Left lobe of liver (tissue), 2 donors: ENCODE measurements at regions not wholly inside any gene's neighbourhood (a gene's known extent, or its start where the extent isn't known, plus 50 kb on each side); places are given as distances from the start of the nearest gene placed in this dataset.
A peak's percentile ranks its signal among the peaks of the same experiment; 100 is the strongest.

Experiments
- ATAC-seq: fragments of 200-7000 bp; cut with Tn5 transposase; one replicate; pipeline ENCODE4 v1.9.1; 2020; ENCODE audit warnings: mild to moderate bottlenecking, moderate library complexity
- DNase-seq: peaks from one replicate; pipeline ENCODE4 v3.0.0-alpha.2; 2020; ENCODE audit warnings: low spot score
- donor health status: DM: no; HTN: no; CAD: no; lungs with moderate emphysema.
- donor health status: DM: no; HTN: yes; CAD: no.

DNA sequence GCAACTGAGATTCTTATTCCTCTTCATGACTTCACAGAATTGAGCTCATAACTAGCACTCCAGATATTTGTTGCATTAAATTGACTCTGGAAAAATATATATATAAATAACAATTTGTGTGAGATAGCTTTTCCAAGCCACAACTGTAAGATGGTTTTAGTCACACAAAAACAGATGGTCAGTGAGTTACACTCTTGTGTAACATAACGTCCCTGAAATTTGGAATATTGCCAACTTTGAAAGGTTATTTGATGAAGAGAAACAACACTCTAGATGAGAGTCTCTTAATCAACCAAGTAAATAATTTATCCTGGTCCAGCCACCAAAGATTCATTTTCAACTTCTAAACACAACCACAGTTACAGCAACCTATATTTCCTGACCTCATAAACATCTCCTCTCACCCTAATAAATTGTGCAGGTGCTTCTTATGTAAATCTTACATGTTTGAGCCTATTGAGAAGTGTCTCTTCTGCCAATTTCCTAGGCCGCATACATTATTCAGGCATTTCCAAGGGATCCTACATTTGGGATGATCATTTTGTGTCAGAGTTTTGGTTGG, 84.9 kb upstream of the ACP3 start:
- no peak for ATAC-seq

DNA sequence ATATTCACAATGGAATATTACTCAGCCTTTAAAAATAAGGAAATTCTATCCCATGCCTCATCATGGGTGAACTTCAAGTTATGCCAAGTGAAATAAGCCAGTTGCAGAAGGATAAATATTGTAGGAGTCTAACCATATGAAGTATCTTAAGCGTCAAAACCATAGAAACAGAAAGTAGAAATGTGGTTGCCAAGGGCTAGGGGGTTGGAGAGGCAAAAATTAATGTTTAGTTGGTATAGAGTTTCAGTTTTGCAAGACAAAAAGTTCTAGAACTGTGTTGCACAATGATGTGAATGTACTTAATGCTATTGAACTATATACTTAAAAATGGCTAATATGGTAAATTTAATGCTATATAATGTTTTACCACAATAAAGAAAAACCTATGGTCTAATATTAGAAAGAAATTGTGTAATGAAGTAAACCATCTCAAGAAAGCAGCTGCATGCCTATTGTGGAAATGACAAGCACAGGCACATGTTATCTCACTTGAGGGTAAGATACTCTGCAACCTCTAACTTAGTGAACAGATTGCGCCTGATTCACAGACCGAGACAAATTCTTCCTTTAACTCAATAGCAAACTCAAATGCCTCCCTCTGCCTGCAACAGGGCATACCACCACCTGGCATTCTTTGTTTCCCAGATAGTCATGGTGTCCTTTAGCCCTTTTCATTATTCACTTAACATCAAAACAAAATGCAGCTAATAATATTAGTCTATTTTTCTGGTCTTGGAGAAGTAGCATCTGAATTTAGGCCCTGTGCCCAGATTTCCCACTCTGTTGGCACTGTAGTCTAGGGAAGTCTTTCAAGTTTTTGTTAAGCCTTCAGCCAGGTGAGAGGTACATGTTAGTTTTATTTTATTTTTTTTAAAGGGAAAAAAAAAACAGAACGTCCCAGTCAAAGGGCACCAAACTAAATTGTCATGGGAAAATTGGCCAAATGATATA, 80.2 kb upstream of the ACP3 start:
- no peak for ATAC-seq
- no peak for DNase-seq

More for the DNA sequence above, 84.9 kb upstream of the ACP3 start:
- DNase-seq = no peak

DNA sequence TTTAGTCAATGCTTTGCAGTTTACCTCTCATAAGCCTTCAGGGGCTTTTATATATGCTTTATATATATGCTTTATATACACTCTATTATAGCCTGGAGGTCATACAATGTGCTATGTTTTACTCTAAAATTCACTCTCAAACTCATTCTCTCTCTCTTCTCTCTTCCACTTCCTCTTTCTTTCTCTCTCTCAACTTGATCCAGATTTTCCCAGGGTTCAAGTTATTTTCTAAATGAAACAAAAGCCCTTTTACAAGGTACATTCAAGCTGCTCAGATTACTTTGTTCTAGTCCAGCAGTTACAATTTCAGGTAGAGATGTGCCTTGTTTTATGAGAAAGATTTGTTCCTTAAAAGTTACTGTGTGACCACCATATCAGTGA, 79.6 kb upstream of the ACP3 start:
- no peak for ATAC-seq
- DNase-seq = no peak

DNA sequence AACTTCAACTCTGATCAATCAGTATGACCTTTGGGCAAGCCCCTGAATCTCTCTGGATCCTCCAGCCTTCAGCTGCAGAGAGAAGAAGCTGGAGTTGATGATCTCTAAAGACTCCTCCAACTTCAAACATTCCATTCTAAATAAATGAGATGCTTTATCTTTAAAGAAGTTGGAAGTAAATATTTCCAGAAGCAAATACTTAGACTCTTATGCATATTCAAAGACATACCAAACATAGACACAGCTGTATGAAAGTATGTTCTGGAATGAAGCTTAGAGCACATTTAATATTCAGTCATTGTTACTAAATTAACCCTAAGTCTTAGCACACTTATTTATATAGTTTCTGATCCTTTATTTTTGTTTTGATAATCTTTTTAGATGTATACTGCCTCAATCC, 77.6 kb upstream of the ACP3 start:
- DNase-seq (no peak), ATAC-seq (no peak)

DNA sequence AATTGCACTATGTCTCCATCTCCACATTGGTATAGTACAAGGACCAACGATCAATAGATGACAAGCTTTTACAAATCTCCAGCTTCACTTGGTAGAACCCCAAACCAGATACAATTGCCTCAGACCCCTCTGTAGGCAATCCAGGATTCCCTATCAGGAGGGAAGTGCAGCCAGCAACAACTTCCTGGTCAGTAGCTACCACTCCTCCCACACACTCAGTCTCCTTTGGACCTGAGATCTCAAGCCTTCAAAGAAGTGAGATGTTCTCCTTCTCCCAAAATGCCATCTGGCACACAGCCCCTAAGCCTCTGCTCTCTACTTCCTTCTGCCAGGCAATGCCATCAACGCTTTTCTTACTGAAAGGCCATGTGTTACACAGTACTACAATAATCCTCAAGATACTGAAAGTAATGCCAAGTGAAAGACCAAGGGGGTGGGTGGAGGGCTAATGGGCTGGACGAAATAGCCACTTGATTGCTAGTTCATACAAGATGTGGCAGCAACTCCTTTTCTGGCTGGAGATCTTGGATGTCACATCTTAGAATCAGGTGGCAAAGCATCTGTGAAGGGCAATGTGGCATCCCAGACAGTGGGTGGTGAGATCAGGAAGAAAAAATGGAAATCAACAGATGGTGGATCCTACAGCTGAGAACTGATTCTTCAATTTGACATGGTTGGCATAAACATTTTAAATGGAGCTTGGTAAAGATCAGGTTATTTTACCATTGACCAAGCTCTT, 75.3 kb upstream of the ACP3 start:
- ATAC-seq = no peak

DNA sequence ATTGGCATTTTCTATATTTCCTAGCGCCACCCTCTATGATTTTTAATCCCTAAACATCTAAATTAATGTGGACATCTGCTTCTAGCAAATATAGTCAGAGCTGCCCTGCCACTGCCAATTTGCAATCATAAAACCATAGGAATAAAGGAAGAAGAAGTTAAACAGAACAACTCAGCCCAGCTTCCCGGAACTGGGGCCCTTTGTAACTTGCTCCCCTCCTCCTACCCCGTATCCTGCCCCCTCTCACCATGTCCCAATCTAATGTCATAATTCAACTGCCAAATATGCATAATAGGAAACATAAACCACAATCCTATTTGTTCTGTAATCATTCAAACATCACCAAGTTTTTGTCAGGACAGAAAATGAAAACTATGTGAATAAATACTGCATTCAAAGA, 74.4 kb upstream of the ACP3 start:
- DNase-seq = no peak
- ATAC-seq = no peak

More for the DNA sequence above, 75.3 kb upstream of the ACP3 start:
- no peak for DNase-seq

DNA sequence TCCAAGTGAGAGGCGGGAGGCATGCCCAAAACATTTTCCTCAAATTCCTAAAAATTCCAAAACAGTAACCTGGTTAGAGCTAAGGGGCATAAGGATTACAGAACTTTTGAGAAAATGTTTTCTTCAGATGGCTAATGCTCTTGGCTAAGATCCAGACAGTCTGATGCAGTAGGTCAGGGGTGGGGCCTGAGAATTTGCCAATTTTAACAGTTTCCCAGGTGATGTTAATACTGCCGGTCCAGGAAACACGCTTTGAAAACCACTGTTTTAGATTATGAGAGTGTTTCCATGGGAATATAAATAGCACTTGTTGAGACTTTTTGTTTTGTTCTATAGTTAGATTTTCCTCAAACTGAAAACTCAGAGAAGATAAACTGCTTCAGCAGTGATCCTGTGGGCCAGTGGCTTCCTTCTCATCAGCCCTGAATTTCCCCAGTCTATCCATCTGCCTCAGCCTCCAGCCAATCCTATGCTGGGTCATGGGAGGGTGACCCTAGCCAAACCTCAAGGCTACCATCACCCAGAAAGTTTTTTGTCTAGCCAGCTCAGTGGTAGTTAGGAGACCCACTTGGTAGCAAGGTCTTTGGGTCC, 71.6 kb upstream of the ACP3 start:
- no peak for ATAC-seq
- no peak for DNase-seq

DNA sequence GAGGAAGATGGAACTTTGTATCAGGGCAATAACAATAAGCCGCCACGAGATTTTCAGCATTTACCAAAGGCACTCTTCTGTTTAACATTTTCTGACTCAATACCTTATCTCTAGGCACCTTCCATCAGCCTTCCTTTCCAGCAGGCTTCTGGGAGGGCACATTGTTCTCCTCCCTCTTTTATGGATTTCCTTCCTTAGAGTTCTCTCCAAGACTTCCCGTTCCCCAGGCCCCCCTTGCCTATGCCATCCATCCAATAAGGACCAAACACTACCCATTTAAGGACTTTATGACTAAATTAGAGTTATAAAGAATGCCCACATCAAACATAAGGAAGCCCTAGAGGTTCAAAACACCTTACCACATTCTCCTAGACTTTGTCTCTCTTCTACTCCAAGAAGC, 71.0 kb upstream of the ACP3 start:
- ATAC-seq (no peak), DNase-seq (no peak)

DNA sequence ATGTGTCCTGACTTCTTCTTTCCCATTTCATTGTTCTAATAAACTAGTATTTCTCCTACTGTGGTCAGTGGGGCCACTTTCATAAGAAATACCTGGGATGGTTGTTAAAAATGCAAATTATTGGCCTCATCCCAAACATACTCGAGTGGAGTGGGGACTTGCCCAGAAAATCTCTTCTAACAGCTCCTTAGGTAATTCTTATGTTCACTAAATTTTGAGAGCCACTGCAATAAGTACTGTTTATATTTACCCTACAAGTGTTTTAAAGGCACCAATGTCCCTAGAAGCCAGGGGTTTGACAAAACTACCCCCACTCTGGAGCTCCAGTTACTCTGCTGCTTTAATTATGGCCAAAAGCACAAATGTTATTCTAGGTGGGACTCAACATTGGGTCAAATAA, 70.0 kb upstream of the ACP3 start:
- ATAC-seq (no peak), DNase-seq (no peak)

DNA sequence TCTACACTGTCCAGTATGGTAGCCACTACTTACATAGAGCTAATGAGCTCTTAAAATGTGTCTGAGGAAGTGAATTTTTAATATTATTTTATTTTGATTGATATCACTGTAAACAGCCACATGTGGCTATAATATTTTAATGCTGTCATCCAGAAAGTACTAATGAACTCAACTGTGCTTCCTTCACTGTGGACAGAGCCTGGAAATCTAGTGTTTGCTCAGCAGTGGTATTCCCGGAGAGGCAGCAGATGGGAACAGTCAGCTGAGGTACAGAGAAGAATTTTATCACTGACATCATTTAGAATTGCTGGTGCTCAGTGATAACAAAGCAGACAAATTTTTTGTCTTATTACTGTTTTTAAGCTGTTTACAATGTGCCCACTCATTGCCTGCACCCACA, 68.7 kb upstream of the ACP3 start:
- ATAC-seq = no peak
- DNase-seq = no peak

DNA sequence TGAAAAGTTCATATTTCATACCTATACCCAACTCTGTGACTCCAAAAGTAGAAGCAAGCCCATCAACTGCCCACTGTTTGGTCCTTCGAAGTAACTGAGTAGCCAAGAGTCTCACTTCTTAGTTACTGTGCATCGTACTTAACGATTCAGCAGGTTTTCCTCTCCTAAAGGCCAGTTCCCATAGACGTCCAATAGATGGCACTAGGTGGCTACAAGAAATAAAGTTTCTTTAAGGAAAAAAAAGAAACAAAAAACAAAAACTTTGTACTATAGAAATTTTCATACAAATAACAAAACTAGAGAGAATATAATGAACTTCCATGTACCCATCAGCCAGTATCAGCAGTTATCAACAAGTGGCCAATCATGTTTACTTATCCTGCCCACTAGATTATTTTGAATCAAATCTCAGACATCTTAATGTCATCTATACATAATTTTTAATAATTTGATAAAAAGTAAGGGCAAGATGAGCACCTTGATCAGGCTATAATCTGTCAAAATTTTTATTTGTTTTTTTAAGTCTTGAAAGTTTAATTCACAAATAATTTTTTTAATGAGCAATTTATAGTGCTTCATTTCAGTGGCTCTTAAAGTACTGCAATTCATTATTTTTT, 63.8 kb upstream of the ACP3 start:
- ATAC-seq = peak; percentile 84
- DNase-seq = no peak

DNA sequence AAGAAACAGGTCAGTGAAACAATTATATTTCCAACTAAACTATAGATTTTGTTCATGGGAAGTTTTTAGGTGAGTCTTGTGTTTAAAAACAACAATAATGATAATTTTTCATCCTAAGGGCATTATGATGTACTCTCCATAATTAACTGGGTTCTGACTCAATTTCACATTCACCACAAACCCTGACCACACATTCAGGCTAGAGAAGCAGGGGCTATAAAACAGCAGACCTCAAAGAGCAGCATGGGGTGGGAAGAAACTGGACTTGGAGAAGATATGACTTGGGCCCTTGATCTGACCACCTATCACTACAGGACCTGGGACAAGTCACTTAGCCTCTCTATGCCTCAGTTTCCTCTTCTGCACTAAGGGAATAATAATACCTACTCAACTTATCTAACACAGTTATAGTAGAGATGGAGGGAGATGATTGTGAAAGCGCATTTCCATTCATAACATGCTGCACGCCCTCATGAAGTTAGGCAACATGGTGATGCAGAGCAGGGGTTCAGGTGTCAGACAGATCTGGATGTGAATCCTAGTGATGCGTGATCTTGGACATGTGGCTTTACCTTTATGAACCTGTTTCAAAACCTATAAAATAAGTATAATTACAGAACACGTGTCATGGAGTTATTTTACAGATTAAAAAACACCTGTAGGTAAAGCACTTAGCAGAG, 63.0 kb upstream of the ACP3 start:
- no peak for ATAC-seq

DNA sequence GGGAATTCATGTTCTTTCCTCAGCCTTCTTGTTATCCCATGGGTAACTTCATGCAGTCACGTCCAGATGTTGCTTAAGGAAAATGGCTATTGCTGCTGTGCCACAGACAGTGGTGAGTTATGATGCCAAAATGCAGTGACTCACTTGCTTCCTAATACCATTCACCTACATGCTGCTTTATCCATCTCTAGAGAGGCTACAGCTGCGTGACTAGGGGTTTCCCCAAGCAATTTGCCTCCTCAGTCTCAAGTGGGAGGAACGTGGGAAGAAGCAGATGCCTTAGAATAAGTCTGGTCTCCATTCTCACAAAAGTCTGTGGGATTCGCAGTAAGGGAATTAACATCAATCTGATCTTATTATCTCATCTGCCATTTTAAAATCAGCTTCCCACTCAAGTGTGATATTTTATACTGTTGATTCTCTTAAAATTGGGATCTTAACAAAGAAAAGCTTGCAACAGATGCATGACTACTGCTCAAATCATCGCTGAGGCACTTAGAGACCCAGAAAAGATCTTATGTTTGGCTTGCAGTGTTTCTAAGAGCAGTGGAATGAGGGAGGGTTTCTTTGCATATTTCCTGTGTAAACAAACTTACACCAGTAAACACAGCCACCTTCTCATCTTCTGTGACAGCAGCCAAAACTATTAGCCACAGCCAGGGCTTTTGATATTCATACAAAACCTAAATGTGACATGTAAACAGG, 62.0 kb upstream of the ACP3 start:
- ATAC-seq = no peak

More for the DNA sequence above, 63.0 kb upstream of the ACP3 start:
- DNase-seq = no peak

DNA sequence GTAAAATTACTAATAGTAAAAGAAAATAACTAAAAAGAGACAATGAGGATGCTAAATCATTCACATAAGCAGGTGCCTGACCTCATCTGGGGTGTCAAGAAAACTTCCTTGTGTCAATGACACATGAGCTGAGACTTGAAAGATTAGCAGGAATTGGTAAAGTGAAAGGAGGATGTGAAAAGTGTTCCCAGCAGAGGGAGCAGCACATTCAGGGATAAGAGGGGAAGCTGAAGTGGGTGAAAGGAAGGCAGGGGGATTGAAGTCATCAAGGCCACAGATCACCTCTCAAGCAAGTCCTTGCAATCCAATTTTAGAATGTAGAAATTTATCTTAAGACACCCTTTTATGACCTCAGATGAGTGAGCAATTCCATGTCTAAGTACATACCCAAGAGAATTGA, 60.2 kb upstream of the ACP3 start:
- no peak for ATAC-seq

More for the DNA sequence above, 62.0 kb upstream of the ACP3 start:
- DNase-seq = no peak

DNA sequence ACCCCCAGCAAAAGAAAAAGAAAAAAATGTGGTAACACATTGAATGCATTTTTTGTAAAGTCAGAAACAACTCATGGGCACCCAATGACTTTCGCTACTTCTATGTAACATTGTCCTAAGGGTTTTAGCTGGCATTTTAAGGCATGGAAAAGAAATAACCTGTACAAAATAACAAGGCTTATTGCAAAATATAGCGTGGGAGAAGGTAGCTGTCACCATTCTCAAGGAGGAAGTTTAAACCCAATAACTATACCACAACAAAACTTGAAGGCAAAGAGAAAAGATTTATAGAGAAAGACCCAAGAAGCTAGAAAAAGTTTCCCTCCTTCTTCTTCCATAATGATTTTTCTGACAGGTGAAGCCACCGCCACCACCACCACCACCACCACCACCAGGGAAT, 55.7 kb upstream of the ACP3 start:
- DNase-seq = no peak
- ATAC-seq = no peak

More for the DNA sequence above, 60.2 kb upstream of the ACP3 start:
- no peak for DNase-seq

DNA sequence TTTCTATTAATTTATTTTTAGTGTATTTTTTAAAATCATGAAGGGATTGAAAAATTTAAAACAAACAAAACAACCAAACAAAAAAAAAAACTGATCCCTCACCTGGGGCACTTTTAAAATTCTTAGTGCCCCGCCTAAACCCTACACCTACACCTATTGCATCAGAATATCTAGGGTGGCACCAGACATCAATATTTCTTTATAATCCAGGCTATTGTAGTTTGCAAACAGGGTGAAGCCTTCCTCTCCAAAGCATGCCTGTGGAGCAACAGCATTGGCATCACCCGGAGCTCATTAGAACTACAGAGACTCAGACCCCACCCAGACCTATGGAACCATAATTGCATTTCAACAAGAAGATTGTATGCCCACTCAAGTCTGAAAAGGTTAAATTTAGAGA, 54.9 kb upstream of the ACP3 start:
- no peak for DNase-seq

DNA sequence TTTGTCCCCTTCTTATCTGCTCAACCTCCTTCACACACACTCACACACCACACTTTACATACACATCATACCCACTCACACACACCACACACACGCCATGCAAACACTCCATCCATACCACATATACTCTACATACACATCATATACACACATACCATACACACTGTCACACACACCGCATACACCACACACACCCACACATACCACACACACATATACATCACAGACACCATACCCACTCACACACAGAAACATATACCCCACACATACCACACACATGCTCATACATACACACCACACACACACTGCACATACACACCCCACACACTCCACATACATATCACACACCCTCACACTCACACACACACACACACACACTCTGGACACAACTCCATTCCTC, 54.3 kb upstream of the ACP3 start:
- ATAC-seq = no peak
- DNase-seq = no peak

More for the DNA sequence above, 54.9 kb upstream of the ACP3 start:
- ATAC-seq = no peak

DNA sequence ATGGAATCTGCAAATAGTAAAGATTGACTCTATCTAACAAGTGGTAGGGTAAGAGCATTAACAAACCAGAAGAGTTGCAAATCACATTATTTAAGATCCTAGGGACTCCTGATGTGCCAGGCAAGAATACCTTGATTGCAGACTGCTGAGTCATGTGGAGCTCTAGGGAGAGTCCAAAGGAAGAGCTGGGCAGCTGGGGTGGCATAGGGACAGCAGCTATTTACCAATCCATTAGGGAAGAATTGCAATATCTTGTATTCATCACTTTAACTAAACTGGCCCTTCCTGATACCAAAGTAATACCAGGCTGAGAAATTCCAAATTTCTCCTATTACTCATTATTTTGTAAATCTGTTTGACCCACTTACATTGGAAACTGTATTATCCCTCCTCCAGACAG, 52.2 kb upstream of the ACP3 start:
- DNase-seq (no peak), ATAC-seq (no peak)

DNA sequence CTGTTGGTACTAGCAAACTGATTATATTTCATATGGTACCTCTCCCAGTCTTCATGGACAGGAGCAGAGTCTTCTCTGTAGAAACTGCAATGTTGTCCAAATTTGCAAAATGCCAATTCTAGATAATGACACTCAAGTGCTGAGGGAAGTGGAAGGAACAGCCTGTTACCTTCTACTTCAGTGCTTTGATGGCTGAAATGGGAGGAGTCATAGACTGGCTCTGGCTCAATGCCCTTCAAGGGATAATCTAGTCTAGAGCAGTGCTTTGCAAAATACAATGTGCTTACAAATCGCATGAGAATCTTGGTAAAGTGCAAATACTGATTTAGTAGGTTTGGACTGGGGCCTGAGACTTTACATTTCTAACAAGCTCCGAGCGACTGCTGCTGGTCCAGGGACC, 51.7 kb upstream of the ACP3 start:
- ATAC-seq = no peak
- DNase-seq = no peak
